GM06990 (cell line): ENCODE measurements at regions not wholly inside any gene's neighbourhood (a gene's known extent, or its start where the extent isn't known, plus 50 kb on each side); places are given as distances from the start of the nearest gene placed in this dataset.

Experiments used
- DNase-seq: peaks from one replicate; pipeline ENCODE4 v3.0.0-alpha.2; 2011; ENCODE audit not compliant: insufficient read length; ENCODE audit errors: extremely low read depth
- H3K27me3 ChIP-seq: replicated peaks from 2 replicates; pipeline ENCODE4 v1.6.0; 2011; ENCODE audit warnings: low read length; ENCODE audit not compliant: control insufficient read depth, insufficient read depth
- H3K36me3 ChIP-seq: 2 replicates; pipeline ENCODE4 v1.5.1; 2011; ENCODE audit warnings: low read length; ENCODE audit not compliant: control insufficient read depth, insufficient read depth
- H3K4me3 ChIP-seq: replicated peaks from 2 replicates; pipeline ENCODE4 v1.5.1; 2011; ENCODE audit warnings: low read depth, mild to moderate bottlenecking, control low read depth, low read length
- CTCF ChIP-seq: IDR thresholded peaks from 2 replicates; pipeline ENCODE4 v1.5.1; 2011; ENCODE audit warnings: low read length, control low read depth, mild to moderate bottlenecking, inconsistent platforms; ENCODE audit not compliant: insufficient read depth, poor library complexity, severe bottlenecking

GRCh38 chr6:14193524-14193923 lies 76.0 kb downstream of the CD83 start:
- no peak overlapping the region for H3K4me3 ChIP-seq
- no peaks in the 10 kb centered on the region for H3K36me3 ChIP-seq
- no peaks in the 10 kb centered on the region for H3K27me3 ChIP-seq
- TF ChIP-seq CTCF: no peak
- no peak for DNase-seq

- no peak overlapping the region for H3K4me3 ChIP-seq
- H3K36me3 ChIP-seq: no peaks in the 10 kb centered on the region
- no peaks in the 10 kb centered on the region for H3K27me3 ChIP-seq
- TF ChIP-seq CTCF: no peak
- DNase-seq: no peak
Observed at GRCh38 chr6:14194483-14194882, 76.9 kb downstream of the CD83 start.

GRCh38 chr6:14194976-14195375 lies 77.4 kb downstream of the CD83 start:
- H3K27me3 ChIP-seq: no peaks in the 10 kb centered on the region
- no peak for TF ChIP-seq CTCF
- H3K36me3 ChIP-seq: no peaks in the 10 kb centered on the region
- DNase-seq: no peak
- no peak overlapping the region for H3K4me3 ChIP-seq

- TF ChIP-seq CTCF: no peak
- no peaks in the 10 kb centered on the region for H3K27me3 ChIP-seq
- DNase-seq: no peak
- no peaks in the 10 kb centered on the region for H3K36me3 ChIP-seq
- no peak overlapping the region for H3K4me3 ChIP-seq
Observed at GRCh38 chr6:14196026-14196425, 78.5 kb downstream of the CD83 start.

GRCh38 chr6:14197118-14197517 lies 79.5 kb downstream of the CD83 start:
- Histone ChIP-seq H3K4me3 (no peak overlapping the region), H3K27me3 (no peaks in the 10 kb centered on the region), H3K36me3 (no peaks in the 10 kb centered on the region)
- no peak for TF ChIP-seq CTCF
- DNase-seq: no peak

GRCh38 chr6:14200047-14200446 lies 82.5 kb downstream of the CD83 start:
- H3K27me3 ChIP-seq: no peaks in the 10 kb centered on the region
- DNase-seq: no peak
- no peaks in the 10 kb centered on the region for H3K36me3 ChIP-seq
- no peak overlapping the region for H3K4me3 ChIP-seq
- no peak for TF ChIP-seq CTCF
